SKM-1 treated with dmso at 0.1 percent for 144 hours (cell line): ENCODE measurements at regions not wholly inside any gene's neighbourhood (a gene's known extent, or its start where the extent isn't known, plus 50 kb on each side); places are given as distances from the start of the nearest gene placed in this dataset.
"Not testable (repeated sequence)": the region's sequence is repeated elsewhere in the genome, so short reads cannot be mapped to it uniquely, and the experiment has no call there.

ENCODE experiments used
- DNase-seq: peaks from one replicate; lab custom pipeline; 2025; ENCODE audit not compliant: unreplicated experiment; lab: John Stamatoyannopoulos, UW

- no peak for DNase-seq
Observed at GRCh38 chr13:88674841-88675240, 1003.7 kb downstream of the SLITRK5 start.

GRCh38 chr13:88675347-88675996, 1004.3 kb downstream of the SLITRK5 start:
- no peak for DNase-seq

- no peak for DNase-seq
Observed at GRCh38 chr13:88676016-88676415, 1004.8 kb downstream of the SLITRK5 start.

- no peak for DNase-seq
Observed at GRCh38 chr13:88685459-88685858, 1014.3 kb downstream of the SLITRK5 start.

- DNase-seq = no peak
Observed at GRCh38 chr13:88701551-88701950, 1030.4 kb downstream of the SLITRK5 start.

- no peak for DNase-seq
Observed at GRCh38 chr13:88704600-88705275, 1033.6 kb downstream of the SLITRK5 start.

- DNase-seq = no peak
Observed at GRCh38 chr13:88707646-88708045, 1036.5 kb downstream of the SLITRK5 start.

GRCh38 chr13:88717946-88718345, 1046.8 kb downstream of the SLITRK5 start:
- DNase-seq = no peak

- no peak for DNase-seq
Observed at GRCh38 chr13:88718781-88719180, 1047.6 kb downstream of the SLITRK5 start.

GRCh38 chr13:88726075-88726474, 1054.9 kb downstream of the SLITRK5 start:
- no peak for DNase-seq

- DNase-seq = not testable (repeated sequence)
Observed at GRCh38 chr13:88727236-88727635, 1056.1 kb downstream of the SLITRK5 start.

GRCh38 chr13:88729605-88730004, 1058.4 kb downstream of the SLITRK5 start:
- no peak for DNase-seq

- no peak for DNase-seq
Observed at GRCh38 chr13:88736026-88736425, 1064.9 kb downstream of the SLITRK5 start.

- no peak for DNase-seq
Observed at GRCh38 chr13:88739195-88739594, 1068.0 kb downstream of the SLITRK5 start.

- no peak for DNase-seq
Observed at GRCh38 chr13:88744289-88744688, 1073.1 kb downstream of the SLITRK5 start.

- no peak for DNase-seq
Observed at GRCh38 chr13:88745011-88745410, 1073.8 kb downstream of the SLITRK5 start.

- DNase-seq = no peak
Observed at GRCh38 chr13:88752041-88752440, 1080.9 kb downstream of the SLITRK5 start.

- no peak for DNase-seq
Observed at GRCh38 chr13:88754141-88754540, 1083.0 kb downstream of the SLITRK5 start.

- no peak for DNase-seq
Observed at GRCh38 chr13:88761145-88761544, 1090.0 kb downstream of the SLITRK5 start.

- DNase-seq = no peak
Observed at GRCh38 chr13:88764103-88764502, 1092.9 kb downstream of the SLITRK5 start.

- DNase-seq = no peak
Observed at GRCh38 chr13:88800505-88800904, 1129.3 kb downstream of the SLITRK5 start.

GRCh38 chr13:88801361-88801760, 1130.2 kb downstream of the SLITRK5 start:
- no peak for DNase-seq

GRCh38 chr13:88802886-88803285, 1131.7 kb downstream of the SLITRK5 start:
- no peak for DNase-seq
